Peyer's patch (tissue), 4 donors: ENCODE measurements at regions not wholly inside any gene's neighbourhood (a gene's known extent, or its start where the extent isn't known, plus 50 kb on each side); places are given as distances from the start of the nearest gene placed in this dataset.

ENCODE experiments used
- POLR2A ChIP-seq, 2 donors: fragments of 450-650 bp; IDR thresholded peaks; one replicate each; pipeline ENCODE4 v1.5.1; 2017; ENCODE audit warnings: antibody characterized with exemption in 2 of 2, mild to moderate bottlenecking in 2 of 2, moderate library complexity in 2 of 2
- TF ChIP-seq, protein P1 (sequence below), 6 experiments: fragments of 450-650 bp in 4 of 6; fragments of 200-600 bp in 2 of 6; sonication (generic) in 1 of 6; IDR thresholded peaks; one replicate each; pipeline ENCODE4 v1.5.1; 2017 to 2019; ENCODE audit warnings: antibody characterized with exemption in 6 of 6, mild to moderate bottlenecking in 3 of 6, moderate library complexity in 1 of 6

DNA sequence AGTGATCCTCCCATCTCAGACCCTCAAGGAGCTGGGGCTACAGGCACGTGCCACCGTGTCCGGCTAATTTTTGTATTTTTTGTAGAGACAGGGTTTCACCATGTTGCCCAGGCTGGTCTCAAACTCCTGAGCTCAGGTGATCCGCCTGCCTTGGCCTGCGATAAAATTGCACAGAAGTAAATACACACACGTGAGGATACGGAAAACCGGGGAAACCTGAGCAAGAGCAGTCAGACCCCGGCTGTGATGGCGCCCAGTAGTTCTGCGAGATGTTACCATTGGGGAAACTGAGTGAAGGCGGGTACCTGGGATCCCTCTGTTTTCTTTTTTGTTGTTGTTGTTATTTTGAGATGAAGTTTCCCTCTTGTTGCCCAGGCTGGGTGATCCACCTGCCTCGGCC, 114.9 kb downstream of the C9orf50 start:
- TF ChIP-seq, protein P1, sequence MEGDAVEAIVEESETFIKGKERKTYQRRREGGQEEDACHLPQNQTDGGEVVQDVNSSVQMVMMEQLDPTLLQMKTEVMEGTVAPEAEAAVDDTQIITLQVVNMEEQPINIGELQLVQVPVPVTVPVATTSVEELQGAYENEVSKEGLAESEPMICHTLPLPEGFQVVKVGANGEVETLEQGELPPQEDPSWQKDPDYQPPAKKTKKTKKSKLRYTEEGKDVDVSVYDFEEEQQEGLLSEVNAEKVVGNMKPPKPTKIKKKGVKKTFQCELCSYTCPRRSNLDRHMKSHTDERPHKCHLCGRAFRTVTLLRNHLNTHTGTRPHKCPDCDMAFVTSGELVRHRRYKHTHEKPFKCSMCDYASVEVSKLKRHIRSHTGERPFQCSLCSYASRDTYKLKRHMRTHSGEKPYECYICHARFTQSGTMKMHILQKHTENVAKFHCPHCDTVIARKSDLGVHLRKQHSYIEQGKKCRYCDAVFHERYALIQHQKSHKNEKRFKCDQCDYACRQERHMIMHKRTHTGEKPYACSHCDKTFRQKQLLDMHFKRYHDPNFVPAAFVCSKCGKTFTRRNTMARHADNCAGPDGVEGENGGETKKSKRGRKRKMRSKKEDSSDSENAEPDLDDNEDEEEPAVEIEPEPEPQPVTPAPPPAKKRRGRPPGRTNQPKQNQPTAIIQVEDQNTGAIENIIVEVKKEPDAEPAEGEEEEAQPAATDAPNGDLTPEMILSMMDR (IDR thresholded peaks at IDR 0.05): no peak
- TF ChIP-seq POLR2A (IDR thresholded peaks at IDR 0.05): no peak
